Esophagus squamous epithelium (tissue), 5 donors: ENCODE measurements at regions not wholly inside any gene's neighbourhood (a gene's known extent, or its start where the extent isn't known, plus 50 kb on each side); places are given as distances from the start of the nearest gene placed in this dataset.

Experiments
- DNase-seq: peaks from one replicate; lab custom pipeline; 2025; lab: John Stamatoyannopoulos, UW
- H3K27ac ChIP-seq, 4 donors: fragments of 200-600 bp; sonication (generic); one replicate each; pipeline ENCODE4 v1.5.1; 2016 to 2019; ENCODE audit warnings: mild to moderate bottlenecking in 1 of 4
- H3K27me3 ChIP-seq, 4 donors: fragments of 200-600 bp; sonication (generic); 1 replicate in 3 of 4; 2 replicates in 1 of 4; pipeline versions ENCODE4 v1.5.1 to v1.6.0; 2017 to 2021; ENCODE audit warnings: antibody characterized with exemption in 1 of 4
- H3K36me3 ChIP-seq, 3 donors: fragments of 200-600 bp; sonication (generic); one replicate each; pipeline ENCODE4 v1.5.1; 2016 to 2019
- H3K4me1 ChIP-seq, 3 donors: fragments of 200-600 bp; sonication (generic); one replicate each; pipeline ENCODE4 v1.5.1; 2017 to 2019
- H3K4me3 ChIP-seq, 4 donors: fragments of 200-600 bp; sonication (generic); 1 replicate in 3 of 4; 2 replicates in 1 of 4; pipeline ENCODE4 v1.5.1; 2016 to 2019; ENCODE audit warnings: mild to moderate bottlenecking in 2 of 4, moderate library complexity in 1 of 4
- H3K9me3 ChIP-seq, 3 donors: fragments of 200-600 bp; sonication (generic); one replicate each; pipeline ENCODE4 v1.5.1; 2016 to 2019
- POLR2A ChIP-seq, 4 donors: fragments of 450-650 bp; IDR thresholded peaks; one replicate each; pipeline ENCODE4 v1.6.1; 2017; ENCODE audit warnings: antibody characterized with exemption in 4 of 4, mild to moderate bottlenecking in 4 of 4, moderate library complexity in 3 of 4
- WGBS, 2 donors: methylation state at CpG; one replicate each; pipeline ENCODE4 v1.1.5; 2018; 5-methylcytosine and 5-hydroxymethylcytosine counted together
- intact Hi-C: fragments of 100-400 bp; cut with DNase I; formaldehyde crosslinking; loops from one replicate; pipeline ENCODE4 v1.15.0; 2022
- TF ChIP-seq, protein P1 (sequence below), 6 experiments: fragments of 450-650 bp in 4 of 6; fragments of 200-600 bp in 2 of 6; sonication (generic) in 2 of 6; IDR thresholded peaks; one replicate each; pipeline ENCODE4 v1.5.1; 2016 to 2019; ENCODE audit warnings: antibody characterized with exemption in 6 of 6, mild to moderate bottlenecking in 4 of 6, moderate library complexity in 4 of 6
- donor health status: DM: yes; HTN: yes; CAD: no.

DNA sequence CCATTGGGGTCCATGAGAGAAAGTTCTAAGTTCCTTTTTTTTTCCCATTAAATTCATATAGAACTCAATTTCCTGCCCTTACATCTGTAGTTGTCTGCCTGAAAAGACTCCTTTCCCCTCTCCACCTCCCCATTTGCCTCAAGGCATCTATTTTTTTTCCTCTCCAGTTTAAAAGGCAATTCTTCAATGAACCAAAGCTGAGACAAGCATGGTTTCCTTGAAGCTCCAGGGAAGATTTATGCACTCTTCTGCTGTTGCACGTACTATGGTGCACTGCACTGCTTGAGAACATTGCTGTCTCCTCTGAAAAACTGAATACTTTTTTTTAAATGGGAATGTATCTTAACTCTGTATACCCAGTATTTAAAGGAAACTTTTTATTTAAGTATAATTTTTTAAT, 465.2 kb downstream of the CD83 start:
- Histone ChIP-seq H3K27ac (no peak overlapping the region), H3K4me3 (no peak overlapping the region), H3K27me3 (no peaks in the 10 kb centered on the region), H3K4me1 (no peaks in the 10 kb centered on the region), H3K9me3 (no peaks in the 10 kb centered on the region), H3K36me3 (no peaks in the 10 kb centered on the region)
- DNase-seq = no peak
- intact Hi-C loops = no loop called here
- 87 to 100% methylated on average over 1 of the region's 1 CpG for WGBS, 2 donors
- TF ChIP-seq POLR2A (IDR thresholded peaks at IDR 0.05) = no peak
- TF ChIP-seq, protein P1, sequence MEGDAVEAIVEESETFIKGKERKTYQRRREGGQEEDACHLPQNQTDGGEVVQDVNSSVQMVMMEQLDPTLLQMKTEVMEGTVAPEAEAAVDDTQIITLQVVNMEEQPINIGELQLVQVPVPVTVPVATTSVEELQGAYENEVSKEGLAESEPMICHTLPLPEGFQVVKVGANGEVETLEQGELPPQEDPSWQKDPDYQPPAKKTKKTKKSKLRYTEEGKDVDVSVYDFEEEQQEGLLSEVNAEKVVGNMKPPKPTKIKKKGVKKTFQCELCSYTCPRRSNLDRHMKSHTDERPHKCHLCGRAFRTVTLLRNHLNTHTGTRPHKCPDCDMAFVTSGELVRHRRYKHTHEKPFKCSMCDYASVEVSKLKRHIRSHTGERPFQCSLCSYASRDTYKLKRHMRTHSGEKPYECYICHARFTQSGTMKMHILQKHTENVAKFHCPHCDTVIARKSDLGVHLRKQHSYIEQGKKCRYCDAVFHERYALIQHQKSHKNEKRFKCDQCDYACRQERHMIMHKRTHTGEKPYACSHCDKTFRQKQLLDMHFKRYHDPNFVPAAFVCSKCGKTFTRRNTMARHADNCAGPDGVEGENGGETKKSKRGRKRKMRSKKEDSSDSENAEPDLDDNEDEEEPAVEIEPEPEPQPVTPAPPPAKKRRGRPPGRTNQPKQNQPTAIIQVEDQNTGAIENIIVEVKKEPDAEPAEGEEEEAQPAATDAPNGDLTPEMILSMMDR (IDR thresholded peaks at IDR 0.05) = no peak

DNA sequence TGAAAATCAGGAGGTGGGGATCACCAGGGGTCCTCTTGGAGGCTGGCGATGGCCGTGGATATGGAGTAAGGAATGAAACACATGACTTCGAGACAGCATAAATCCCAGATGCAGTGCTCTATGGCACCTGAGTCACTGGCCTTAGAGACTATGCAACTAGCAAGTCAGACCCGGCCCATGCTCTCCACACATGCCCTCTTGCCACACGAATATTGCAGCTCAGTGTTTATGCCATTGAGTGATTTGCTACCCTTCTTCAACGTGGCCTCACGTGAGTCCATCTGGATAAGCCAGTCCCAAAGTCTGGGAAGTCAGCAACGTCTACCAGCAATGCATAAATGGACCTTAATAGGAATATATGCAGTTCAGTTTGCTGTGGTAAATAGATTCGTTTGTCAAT, 466.3 kb downstream of the CD83 start:
- Histone ChIP-seq H3K36me3 (no peaks in the 10 kb centered on the region), H3K27me3 (no peaks in the 10 kb centered on the region), H3K27ac (no peak overlapping the region), H3K4me3 (no peak overlapping the region), H3K9me3 (no peaks in the 10 kb centered on the region), H3K4me1 (no peaks in the 10 kb centered on the region)
- intact Hi-C loops = no loop called here
- 63 to 75% methylated on average over 8 to 9 of the region's 9 CpGs for WGBS, 2 donors
- TF ChIP-seq, protein P1 (IDR thresholded peaks at IDR 0.05) = no peak
- TF ChIP-seq POLR2A (IDR thresholded peaks at IDR 0.05) = no peak
- DNase-seq = no peak

DNA sequence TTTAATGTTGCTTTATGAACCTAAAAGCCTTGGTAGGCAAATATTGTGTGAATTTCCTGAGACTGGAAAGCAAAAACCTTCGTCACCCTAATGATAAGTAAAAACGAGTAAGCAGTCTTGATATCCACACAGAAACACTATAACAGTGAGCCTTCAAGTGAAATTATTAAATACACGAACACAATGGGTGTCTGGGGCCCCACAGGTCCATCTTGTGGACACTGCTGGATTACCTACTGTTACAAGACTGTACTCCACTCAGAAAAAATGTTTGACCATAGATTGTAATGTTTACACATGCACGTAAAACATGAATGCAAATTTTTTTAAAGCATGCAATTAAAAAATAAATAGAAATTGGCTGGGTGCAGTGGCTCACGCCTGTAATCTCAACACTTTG, 466.9 kb downstream of the CD83 start:
- WGBS, 2 donors = 65 to 72% methylated on average over 5 of the region's 5 CpGs
- Histone ChIP-seq H3K36me3 (no peaks in the 10 kb centered on the region), H3K4me3 (no peak overlapping the region), H3K27me3 (no peaks in the 10 kb centered on the region), H3K4me1 (no peaks in the 10 kb centered on the region), H3K27ac (no peak overlapping the region), H3K9me3 (no peaks in the 10 kb centered on the region)
- intact Hi-C loops = no loop called here
- DNase-seq = no peak
- no peak for TF ChIP-seq POLR2A (IDR thresholded peaks at IDR 0.05)
- TF ChIP-seq, protein P1 (IDR thresholded peaks at IDR 0.05) = no peak

DNA sequence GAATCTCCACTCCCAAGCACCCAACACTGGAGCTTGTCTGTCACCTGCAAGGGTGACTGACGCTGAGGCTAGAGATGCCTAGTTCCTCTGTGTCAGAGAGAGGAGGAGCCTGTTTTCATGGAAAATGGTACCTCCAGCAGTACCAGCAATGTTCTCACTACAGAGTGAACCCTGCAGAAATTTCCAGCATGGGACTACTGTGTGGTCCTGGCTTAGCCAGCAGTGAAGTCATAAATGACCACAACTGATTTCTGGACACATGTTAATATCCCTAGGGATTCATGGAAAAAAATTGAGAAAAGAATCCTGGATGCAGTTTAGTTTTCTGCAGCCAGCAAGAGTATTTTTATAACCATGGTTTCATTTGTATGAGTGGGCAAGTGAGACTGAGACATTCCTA, 468.1 kb downstream of the CD83 start:
- Histone ChIP-seq H3K36me3 (no peaks in the 10 kb centered on the region), H3K9me3 (no peaks in the 10 kb centered on the region), H3K4me3 (no peak overlapping the region), H3K27ac (no peak overlapping the region), H3K4me1 (no peaks in the 10 kb centered on the region), H3K27me3 (no peaks in the 10 kb centered on the region)
- 70 to 83% methylated on average over 1 of the region's 1 CpG for WGBS, 2 donors
- no peak for TF ChIP-seq POLR2A (IDR thresholded peaks at IDR 0.05)
- TF ChIP-seq, protein P1 (IDR thresholded peaks at IDR 0.05) = no peak
- intact Hi-C loops = no loop called here
- DNase-seq = no peak

DNA sequence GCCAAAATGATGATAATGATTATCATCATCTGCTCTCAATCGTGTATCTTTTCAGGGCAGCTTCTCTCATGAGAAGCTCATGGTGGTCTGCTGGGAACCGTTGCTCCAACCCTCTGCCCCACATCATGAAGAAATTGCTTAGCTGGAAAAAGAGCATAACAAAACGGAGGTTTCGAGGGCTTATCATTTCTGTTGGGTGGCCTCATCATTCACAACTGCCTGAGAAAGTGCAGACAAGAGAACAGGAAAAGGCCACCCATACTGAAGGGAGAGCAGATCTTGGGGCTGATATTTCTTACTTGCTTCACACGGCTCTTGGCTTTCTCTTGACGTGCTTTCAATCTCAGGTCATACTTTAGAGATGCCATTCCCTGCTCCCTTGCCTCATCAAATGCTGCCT, 471.6 kb downstream of the CD83 start:
- Histone ChIP-seq H3K9me3 (no peaks in the 10 kb centered on the region), H3K36me3 (no peaks in the 10 kb centered on the region), H3K27me3 (no peaks in the 10 kb centered on the region), H3K27ac (no peak overlapping the region), H3K4me3 (no peak overlapping the region), H3K4me1 (no peaks in the 10 kb centered on the region)
- intact Hi-C loops = no loop called here
- no peak for DNase-seq
- 60 to 74% methylated on average over 6 of the region's 6 CpGs for WGBS, 2 donors
- TF ChIP-seq POLR2A (IDR thresholded peaks at IDR 0.05) = no peak
- TF ChIP-seq, protein P1 (IDR thresholded peaks at IDR 0.05) = no peak
